ENCODE measurements at regions not wholly inside any gene's neighbourhood (a gene's known extent, or its start where the extent isn't known, plus 50 kb on each side); places are given as distances from the start of the nearest gene placed in this dataset.

DNA sequence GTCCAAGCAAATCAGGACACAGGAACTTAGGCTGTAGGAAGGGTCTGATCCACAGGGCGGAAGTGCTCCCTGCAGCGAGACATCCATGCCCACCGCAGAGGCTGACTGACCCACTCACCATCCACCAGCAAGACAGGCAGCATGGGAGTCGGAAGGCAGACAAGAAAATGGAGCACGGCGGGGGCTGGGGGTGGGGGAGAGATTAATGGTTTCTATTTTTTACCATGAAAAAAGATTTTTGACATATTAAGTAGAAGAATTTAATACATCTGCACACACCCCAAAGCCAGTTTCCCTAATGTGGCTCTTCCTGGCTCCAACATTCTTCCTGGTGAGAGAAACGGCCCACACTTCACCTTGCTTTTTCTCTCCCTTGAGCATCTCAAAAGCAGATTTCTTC is 55.1 kb upstream of the ST8SIA3 start:
- no peak for TF ChIP-seq EP300 (IDR thresholded peaks at IDR 0.05)
- TF ChIP-seq CTCF (IDR thresholded peaks at IDR 0.05), result no peak
